GM06990 (cell line): ENCODE measurements at regions not wholly inside any gene's neighbourhood (a gene's known extent, or its start where the extent isn't known, plus 50 kb on each side); places are given as distances from the start of the nearest gene placed in this dataset.

Experiments used
- DNase-seq: peaks from one replicate; pipeline ENCODE4 v3.0.0-alpha.2; 2011; ENCODE audit not compliant: insufficient read length; ENCODE audit errors: extremely low read depth
- H3K27me3 ChIP-seq: replicated peaks from 2 replicates; pipeline ENCODE4 v1.6.0; 2011; ENCODE audit warnings: low read length; ENCODE audit not compliant: control insufficient read depth, insufficient read depth
- H3K36me3 ChIP-seq: 2 replicates; pipeline ENCODE4 v1.5.1; 2011; ENCODE audit warnings: low read length; ENCODE audit not compliant: control insufficient read depth, insufficient read depth
- H3K4me3 ChIP-seq: replicated peaks from 2 replicates; pipeline ENCODE4 v1.5.1; 2011; ENCODE audit warnings: low read depth, mild to moderate bottlenecking, control low read depth, low read length
- CTCF ChIP-seq: IDR thresholded peaks from 2 replicates; pipeline ENCODE4 v1.5.1; 2011; ENCODE audit warnings: low read length, control low read depth, mild to moderate bottlenecking, inconsistent platforms; ENCODE audit not compliant: insufficient read depth, poor library complexity, severe bottlenecking

GRCh38 chr18:73670524-73670923 is 477.1 kb downstream of the FBXO15 start:
- peak; percentile 31 for DNase-seq
- no peak for TF ChIP-seq CTCF
- H3K36me3 ChIP-seq: no peaks in the 10 kb centered on the region
- H3K4me3 ChIP-seq: no peak overlapping the region
- no peaks in the 10 kb centered on the region for H3K27me3 ChIP-seq

DNA sequence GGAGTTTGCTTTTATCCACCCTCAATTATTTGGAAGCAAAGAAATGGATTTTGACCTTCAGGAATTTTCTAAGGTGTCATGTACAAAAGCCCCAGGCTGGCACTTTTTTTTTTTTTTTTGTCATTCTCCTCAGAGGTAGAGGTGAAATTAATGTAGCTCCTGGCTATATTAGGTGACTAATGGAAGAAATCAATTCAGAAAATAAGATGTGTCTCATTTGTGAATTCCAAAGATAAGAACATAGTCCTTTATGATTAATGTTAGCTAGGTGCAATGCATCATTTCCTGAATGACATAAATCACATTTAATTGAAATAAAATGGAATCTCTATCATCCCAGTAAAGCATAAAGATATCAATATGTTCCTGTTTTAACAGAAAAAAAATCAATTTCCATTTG is 477.6 kb downstream of the FBXO15 start:
- H3K36me3 ChIP-seq: no peaks in the 10 kb centered on the region
- H3K4me3 ChIP-seq: no peak overlapping the region
- no peak for TF ChIP-seq CTCF
- no peak for DNase-seq
- no peaks in the 10 kb centered on the region for H3K27me3 ChIP-seq

- Histone ChIP-seq H3K36me3 (no peaks in the 10 kb centered on the region), H3K4me3 (no peak overlapping the region), H3K27me3 (no peaks in the 10 kb centered on the region)
- TF ChIP-seq CTCF: no peak
- DNase-seq: no peak
These were observed 478.3 kb downstream of the FBXO15 start for GRCh38 chr18:73669297-73669696.

DNA sequence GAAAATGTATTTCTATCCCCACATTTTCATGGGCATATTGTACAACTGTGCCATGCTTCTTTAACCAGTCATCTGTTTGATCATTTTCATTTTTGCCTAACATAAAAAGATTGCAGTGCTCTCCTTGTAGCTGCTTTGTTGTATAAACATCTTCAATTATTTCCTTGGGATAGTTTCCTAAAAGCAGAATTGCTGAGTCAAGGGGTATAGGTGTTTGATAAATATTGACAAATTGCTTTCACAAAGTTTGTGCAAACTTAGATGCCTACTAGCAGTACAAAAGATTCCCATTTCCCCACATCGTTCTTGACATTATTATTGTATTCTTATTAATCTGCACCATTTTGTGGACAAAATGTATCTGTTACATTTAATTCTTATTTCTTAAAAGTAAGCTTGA is 479.6 kb downstream of the FBXO15 start:
- Histone ChIP-seq H3K36me3 (no peaks in the 10 kb centered on the region), H3K4me3 (no peak overlapping the region), H3K27me3 (no peaks in the 10 kb centered on the region)
- no peak for TF ChIP-seq CTCF
- no peak for DNase-seq

GRCh38 chr18:73666772-73667171 is 480.9 kb downstream of the FBXO15 start:
- no peak for DNase-seq
- no peaks in the 10 kb centered on the region for H3K27me3 ChIP-seq
- TF ChIP-seq CTCF: no peak
- no peak overlapping the region for H3K4me3 ChIP-seq
- no peaks in the 10 kb centered on the region for H3K36me3 ChIP-seq

DNA sequence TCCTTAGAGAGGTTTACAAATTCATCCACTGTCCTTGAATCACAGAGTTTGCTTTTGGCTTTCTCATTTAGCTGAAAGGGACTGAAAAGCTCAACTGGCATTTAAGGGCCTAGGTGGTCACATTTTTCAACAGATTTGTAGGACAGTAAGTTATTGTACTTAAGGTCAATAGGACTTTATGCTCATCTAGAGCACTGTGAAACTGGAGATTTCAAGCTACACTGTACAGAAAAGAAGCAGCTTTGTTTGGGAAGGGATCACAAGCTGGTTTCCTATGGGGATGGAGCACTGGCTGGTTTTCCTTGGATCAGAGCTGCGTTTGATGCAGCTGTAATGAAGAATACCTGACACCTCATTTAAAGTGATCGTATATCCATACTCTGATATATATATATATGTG is 482.7 kb downstream of the FBXO15 start:
- no peaks in the 10 kb centered on the region for H3K36me3 ChIP-seq
- no peaks in the 10 kb centered on the region for H3K27me3 ChIP-seq
- no peak overlapping the region for H3K4me3 ChIP-seq
- no peak for DNase-seq
- TF ChIP-seq CTCF: no peak
